Suppressor macrophage (primary cell): ENCODE measurements at regions not wholly inside any gene's neighbourhood (a gene's known extent, or its start where the extent isn't known, plus 50 kb on each side); places are given as distances from the start of the nearest gene placed in this dataset.

Experiments used
- DNase-seq, 4 experiments: peaks; one replicate each; pipeline ENCODE4 v3.0.0-alpha.2; 2020 to 2022

DNA sequence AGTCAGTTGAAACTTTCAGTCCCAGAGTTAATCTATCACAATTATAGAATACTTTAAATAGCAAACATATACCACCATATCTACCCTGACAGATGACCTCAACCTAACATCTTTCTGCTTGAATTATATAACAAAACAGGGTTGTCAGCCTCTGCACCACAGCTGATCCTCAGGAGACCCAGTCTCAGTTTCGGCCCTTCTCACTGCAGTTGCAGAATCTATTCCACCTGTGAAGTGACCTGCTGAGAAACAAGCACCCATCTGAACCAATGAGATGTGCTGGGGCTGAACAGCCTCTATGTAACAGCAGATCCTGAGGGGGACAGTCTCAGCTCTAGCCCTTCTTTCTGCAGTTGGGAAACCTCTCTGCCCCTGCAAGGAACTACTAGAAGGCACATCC lies 567.6 kb downstream of the KCNJ3 start:
- DNase-seq, result no peak

- DNase-seq, result no peak
Measured at GRCh38 chr2:155256803-155257202, 558.3 kb downstream of the KCNJ3 start.

DNA sequence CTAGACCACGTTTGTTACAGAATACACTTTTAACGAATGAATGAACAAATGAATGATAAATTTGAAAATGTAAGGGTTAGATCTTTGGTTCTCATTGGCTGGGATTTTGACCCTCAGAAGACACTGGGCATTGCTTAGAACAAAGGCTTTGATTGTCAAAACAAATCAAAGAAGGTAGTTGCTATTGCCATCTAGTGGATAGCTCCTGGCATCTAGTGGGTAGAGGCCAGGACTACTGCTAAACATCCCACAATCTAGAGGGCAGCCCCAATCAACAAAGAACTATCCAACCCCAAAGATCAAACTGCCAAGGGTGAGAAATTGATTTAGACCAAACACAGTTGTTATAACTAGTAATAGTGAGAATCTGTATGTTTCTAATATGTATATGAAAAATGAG lies 552.3 kb downstream of the KCNJ3 start:
- peak in 3 of 4 experiments; percentile 1 to 4 (median 2) for DNase-seq

- DNase-seq, result no peak
Measured at GRCh38 chr2:155240176-155240575, 541.7 kb downstream of the KCNJ3 start.

DNA sequence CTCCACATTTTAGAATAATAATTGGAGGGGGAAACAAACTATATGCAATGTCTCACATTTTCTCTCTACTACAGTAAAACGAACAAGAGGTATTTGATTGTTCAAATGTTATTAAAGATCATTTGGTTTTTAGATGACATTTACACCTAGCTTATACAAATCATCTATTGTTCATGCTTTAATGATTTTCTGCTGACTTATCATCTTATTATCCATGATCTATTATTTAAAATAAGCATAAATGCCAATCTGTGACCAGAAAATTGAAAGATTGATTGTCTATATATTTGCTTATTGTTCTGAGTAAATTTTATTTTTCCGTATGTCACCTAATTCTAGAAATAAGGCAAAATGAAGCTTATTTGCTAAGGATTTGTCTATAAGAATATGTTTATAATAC lies 537.2 kb downstream of the KCNJ3 start:
- DNase-seq, result no peak

DNA sequence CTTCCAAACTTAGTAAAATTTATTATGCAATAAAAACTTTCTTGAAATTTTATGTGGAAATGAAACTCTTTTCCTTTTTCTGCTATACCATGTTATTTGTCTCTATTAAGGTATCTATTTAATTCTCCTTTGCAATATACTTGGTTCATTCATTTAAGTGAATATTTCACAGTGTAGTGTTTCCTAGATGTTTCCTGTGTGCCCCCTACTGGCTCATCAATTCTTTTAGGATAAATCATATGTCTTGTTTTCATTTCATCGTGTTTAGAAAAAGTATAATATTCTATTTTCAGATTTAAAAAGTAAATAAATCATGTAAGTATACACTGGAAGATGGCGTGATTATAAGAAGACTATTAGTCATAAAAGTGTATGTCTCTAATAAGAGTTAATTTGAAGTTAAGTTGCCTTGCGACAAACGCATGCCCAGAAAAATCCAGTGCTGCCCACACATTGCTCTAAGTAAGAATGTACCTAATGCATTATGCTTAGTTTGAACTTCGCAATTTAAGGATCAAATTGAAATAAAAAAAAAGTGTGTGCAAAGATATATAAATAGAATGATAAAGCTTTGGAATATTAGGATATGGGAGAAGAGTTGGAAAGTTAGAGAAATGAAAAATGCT lies 525.4 kb downstream of the KCNJ3 start:
- peak; percentile 3 to 28 (median 6) for DNase-seq

- DNase-seq, result no peak
Measured at GRCh38 chr2:155218945-155219344, 520.5 kb downstream of the KCNJ3 start.

DNA sequence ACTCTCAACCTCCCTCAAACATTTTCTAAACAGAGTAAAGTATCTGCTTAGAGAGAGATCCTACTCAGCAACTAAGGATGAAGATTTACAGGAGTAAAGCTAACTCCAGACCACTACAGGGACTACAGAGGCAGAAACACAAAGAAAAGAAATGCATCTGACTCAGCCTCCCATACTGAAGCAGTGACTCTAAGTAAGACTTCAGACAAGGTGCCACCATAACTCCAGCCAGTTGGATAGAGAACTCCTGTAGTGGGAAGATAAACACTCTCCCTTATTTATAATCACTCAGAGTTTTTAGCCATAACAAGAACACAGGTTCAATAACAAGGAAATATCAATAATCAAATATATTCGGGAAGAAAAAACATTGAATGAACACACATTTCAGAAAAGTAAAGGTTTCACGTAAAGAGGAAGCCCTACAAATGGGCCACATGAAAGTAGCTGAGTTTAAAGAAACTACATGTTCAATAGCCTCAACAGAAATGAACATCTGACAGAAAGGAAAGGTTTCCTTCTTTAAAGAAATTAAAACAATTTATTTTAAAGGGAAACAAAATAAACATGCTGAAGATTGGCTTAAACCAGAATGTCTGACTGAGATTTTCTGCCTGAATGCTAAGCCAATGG lies 519.9 kb downstream of the KCNJ3 start:
- no peak for DNase-seq

GRCh38 chr2:155215037-155215707 lies 516.7 kb downstream of the KCNJ3 start:
- DNase-seq, result no peak

DNA sequence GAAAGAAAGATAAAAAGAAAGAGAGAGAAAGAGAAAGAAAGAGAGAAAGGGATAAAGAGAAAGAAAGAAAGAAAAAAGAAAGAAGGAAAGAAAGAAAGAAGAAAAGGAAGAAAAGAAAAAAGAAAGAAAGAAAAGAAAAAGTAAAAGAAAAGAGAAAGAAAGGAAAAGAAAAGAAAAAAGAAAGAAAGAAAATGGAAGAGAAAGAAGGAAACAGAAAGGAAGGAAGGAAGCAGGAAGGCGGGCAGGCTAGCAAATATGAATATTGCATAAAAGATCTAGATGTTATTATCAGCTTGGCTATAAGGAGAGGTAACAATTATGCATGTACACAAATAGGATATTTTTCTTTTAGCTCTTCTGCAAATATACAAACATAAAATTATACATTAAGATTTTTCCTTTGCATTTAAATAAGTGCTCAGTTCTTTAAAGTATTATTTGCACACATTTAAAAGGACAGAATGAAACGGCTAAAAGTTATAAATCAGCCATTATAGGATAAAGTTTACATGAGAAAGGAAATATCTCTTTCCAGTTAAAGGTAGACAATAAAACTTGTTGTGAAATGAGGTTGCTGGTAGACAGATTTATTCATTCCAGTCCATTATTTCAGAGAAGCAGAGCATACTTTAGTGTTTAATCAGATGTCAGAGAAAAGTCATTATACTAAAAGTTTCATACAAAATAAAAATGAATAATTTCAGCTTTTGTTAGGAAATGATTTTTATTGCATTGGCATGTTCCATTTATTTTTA lies 511.4 kb downstream of the KCNJ3 start:
- DNase-seq, result no peak

- peak in 3 of 4 experiments; percentile 3 to 9 (median 5) for DNase-seq
Measured at GRCh38 chr2:155203178-155203577, 504.7 kb downstream of the KCNJ3 start.

- no peak for DNase-seq
Measured at GRCh38 chr2:155200753-155201152, 502.3 kb downstream of the KCNJ3 start.

GRCh38 chr2:155190342-155190741 lies 491.8 kb downstream of the KCNJ3 start:
- DNase-seq, result no peak

DNA sequence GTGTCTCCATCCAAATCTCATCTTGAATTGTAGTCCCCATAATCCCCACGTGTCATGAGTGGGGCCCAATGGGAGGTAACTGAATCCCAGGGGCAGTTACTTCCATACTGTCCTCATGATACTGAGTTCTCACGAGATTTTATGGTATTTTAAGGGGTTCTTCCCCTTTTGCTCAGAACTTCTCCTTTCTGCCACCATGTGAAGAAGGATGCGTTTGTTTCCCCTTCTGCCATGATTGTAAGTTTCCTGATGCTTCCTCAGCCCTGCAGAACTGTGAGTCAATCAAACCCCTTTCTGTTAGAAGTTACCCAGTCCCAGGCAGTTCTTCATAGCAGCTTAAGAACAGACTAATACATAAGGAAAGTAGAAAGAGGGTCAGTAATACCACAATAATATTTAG lies 480.4 kb downstream of the KCNJ3 start:
- DNase-seq, result peak; percentile 3 to 43 (median 22)

- no peak for DNase-seq
Measured at GRCh38 chr2:155176345-155176744, 477.9 kb downstream of the KCNJ3 start.

DNA sequence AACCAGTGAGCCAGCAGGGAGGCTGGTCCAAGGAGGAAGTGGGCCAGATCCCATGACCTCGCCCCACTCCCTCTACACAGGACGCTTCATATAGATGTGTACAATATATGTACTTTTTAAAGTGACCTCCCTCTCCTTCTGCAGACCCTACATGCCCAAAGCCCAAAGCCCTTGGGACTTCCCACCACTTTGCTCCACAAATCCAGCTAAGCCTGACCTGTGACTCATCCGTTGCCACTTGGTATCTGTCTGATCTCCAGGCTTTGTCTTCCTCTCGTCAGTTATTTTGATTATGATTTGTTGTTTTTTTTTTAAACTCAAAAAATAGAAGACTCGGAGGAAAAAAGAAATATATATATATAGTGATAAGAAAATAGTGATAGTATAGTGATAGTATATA lies 470.8 kb downstream of the KCNJ3 start:
- DNase-seq, result no peak

DNA sequence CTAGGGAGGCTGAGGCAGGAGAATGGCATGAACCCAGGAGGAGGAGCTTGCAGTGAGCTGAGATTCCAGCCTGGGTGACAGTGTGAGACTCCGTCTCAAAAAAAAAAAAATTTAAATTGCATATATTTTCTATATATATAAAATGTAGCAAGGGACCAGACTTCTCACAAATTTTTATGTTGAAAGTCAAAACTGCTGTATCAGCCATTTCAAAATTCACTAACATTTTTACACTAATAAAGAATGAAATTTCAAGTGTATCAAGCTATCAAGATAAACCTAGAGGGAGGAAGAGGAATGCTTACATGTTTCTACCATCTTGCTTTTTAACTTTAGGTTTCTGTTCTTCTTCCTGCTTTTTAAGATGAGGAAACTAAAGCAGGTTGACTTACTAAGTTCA lies 464.0 kb downstream of the KCNJ3 start:
- DNase-seq, result no peak

DNA sequence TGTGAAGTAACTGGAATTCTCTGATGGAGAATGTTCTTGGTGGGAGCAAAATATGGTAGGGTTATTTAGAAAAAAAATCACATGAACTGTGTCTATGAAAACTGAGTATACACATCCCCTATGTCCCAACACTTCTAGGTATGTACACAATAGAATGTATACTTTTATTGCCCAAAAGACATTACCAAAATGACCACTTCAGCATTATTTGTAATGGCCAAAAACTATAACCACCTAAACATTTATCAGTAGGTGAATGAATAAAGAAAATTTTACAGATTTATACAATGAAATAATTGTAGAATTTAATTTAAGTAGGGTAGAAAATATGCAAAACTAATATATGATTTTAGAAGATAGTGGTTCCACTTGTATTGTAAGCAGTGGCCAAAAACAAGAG lies 462.8 kb downstream of the KCNJ3 start:
- DNase-seq, result no peak

- DNase-seq, result no peak
Measured at GRCh38 chr2:155157711-155158110, 459.2 kb downstream of the KCNJ3 start.

DNA sequence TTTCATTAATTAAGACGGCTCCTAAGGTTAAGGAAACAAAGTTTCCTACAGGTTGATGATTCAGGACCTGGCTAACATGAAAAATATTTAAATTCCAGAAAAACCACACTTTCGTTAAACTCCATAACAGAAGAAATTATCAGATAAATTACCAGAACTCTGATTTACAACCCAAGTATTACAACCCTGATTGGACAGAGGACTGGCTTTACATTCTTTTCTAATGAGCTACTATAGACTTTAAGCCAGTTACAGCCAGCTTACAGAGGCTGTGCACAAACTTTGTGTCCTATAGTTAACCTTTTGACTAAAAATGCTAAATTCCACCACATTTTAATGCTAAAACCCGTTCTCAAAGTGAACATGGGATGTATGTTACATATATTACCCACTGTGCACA lies 458.6 kb downstream of the KCNJ3 start:
- no peak for DNase-seq

DNA sequence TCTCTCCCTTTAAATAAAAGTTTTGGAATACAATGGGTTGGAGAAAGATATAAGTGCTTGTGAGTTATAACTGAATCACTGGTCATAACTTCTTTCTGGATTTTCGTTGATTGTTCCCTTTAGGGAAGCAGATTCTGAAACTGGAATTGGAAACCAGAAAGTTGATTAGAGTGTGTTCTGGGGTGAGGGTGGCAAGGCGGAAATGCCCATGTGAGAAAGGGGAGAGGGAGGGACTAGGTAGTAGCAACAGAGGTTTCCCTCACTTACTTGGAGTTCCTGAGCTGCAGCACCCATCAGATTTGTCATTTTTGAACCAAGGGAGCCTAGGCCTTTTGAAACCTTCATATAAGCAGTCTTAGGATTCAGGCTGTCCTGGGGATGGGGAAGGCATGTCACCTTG lies 453.4 kb downstream of the KCNJ3 start:
- no peak for DNase-seq

DNA sequence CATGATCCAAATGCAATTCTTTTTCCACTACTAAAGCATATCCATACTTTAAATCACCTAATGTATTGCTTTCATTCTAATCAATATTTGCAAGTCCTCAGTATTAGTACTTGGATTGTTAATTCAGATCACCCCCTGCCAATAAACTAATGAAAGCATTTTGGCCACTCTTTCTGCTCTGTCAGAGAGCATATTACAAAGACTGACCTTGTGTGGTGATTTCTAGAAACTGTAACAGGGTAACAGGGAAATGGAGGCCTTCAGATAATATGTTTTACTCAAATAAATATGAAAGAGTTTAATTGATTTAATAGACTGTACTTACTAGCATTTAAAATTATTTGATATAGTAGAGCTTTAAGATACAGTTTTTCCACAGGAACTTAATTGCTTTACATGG lies 453.0 kb downstream of the KCNJ3 start:
- DNase-seq, result no peak

DNA sequence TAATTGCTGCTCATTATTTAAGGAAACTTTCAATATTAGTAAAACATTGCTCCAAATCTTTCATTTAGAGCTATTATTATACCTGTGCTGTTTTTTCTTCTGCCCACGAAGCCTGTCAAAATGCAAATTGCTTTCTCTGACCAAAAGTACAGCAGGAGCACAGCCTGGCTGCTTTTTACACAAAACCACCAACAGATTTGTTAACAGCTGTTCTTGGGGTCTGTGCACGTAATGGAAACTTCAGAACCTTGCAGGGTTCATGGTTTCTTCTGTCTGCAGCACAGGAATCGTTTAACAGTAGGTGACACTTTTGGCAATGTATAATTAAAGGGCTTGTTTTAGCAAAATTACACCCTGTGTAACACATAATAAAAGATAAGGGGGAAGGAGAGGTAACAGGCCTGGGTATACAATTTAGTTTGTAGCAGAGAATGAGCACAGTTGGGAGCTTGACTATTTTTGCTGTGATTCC lies 447.3 kb downstream of the KCNJ3 start:
- DNase-seq, result no peak
